OCI-LY3 (cell line): ENCODE measurements at regions not wholly inside any gene's neighbourhood (a gene's known extent, or its start where the extent isn't known, plus 50 kb on each side); places are given as distances from the start of the nearest gene placed in this dataset.

Experiments
- H2AFZ ChIP-seq: fragments of 200-600, 300-600 bp; shearing (Covaris generic); 2 replicates; pipeline ENCODE4 v1.6.0; 2014; ENCODE audit warnings: antibody characterized with exemption, low read depth, low read length
- H3K27ac ChIP-seq: fragments of 200-600, 300-600 bp; sonication (generic); 2 replicates; pipeline ENCODE4 v1.5.1; 2014; ENCODE audit warnings: mild to moderate bottlenecking, low read length, moderate library complexity, mixed read lengths
- H3K27me3 ChIP-seq: fragments of 200-600, 300-600 bp; sonication (generic); 2 replicates; pipeline ENCODE4 v1.6.1; 2014; ENCODE audit warnings: low read depth, low read length, mixed read lengths
- H3K36me3 ChIP-seq: fragments of 200-600, 300-600 bp; sonication (generic); replicated peaks from 2 replicates; pipeline ENCODE3; 2014; ENCODE audit warnings: low read depth, low read length, mixed read lengths
- H3K4me1 ChIP-seq: fragments of 300-600, 200-600 bp; sonication (generic); 2 replicates; pipeline ENCODE4 v1.6.1; 2014; ENCODE audit warnings: low read length, mixed read lengths
- H3K4me2 ChIP-seq: fragments of 200-600, 300-600 bp; sonication (generic); 2 replicates; pipeline ENCODE4 v1.6.1; 2014; ENCODE audit warnings: low read length, mixed read lengths
- H3K4me3 ChIP-seq: fragments of 300-600, 200-600 bp; sonication (generic); 2 replicates; pipeline ENCODE4 v1.5.1; 2014; ENCODE audit warnings: antibody characterized with exemption, mild to moderate bottlenecking, low read length, moderate library complexity
- H3K79me2 ChIP-seq: fragments of 300-600, 200-600 bp; shearing (Covaris generic); 2 replicates; pipeline ENCODE4 v1.6.1; 2014; ENCODE audit warnings: mild to moderate bottlenecking, low read length, mixed read lengths
- H3K9ac ChIP-seq: fragments of 300-600, 200-600 bp; shearing (Covaris generic); 2 replicates; pipeline ENCODE4 v1.6.0; 2014; ENCODE audit warnings: mild to moderate bottlenecking, low read length, moderate library complexity
- H3K9me3 ChIP-seq: fragments of 200-600, 300-600 bp; shearing (Covaris generic); 2 replicates; pipeline ENCODE4 v1.6.1; 2014; ENCODE audit warnings: low read length, mixed read lengths; ENCODE audit not compliant: insufficient read depth
- H4K20me1 ChIP-seq: fragments of 200-600, 300-600 bp; sonication (generic); 2 replicates; pipeline ENCODE4 v1.6.1; 2016; ENCODE audit warnings: low read length, mixed read lengths; ENCODE audit not compliant: insufficient read depth
- CTCF ChIP-seq: fragments of 200-600, 300-600 bp; sonication (generic); IDR thresholded peaks from 2 replicates; pipeline ENCODE4 v1.5.1; 2014; ENCODE audit warnings: antibody characterized with exemption, low read length, low read depth
- EZH2phosphoT487 ChIP-seq: fragments of 200-600 bp; shearing (Covaris generic); IDR thresholded peaks from 2 replicates; pipeline ENCODE4 v1.6.1; 2018; ENCODE audit warnings: antibody characterized with exemption, mixed run types, low read depth

GRCh38 chr5:128649192-128649591 is 111.1 kb upstream of the FBN2 start:
- H3K4me3 ChIP-seq = no peak overlapping the region

GRCh38 chr5:128662997-128663396 is 125.0 kb upstream of the FBN2 start:
- no peak overlapping the region for H3K27ac ChIP-seq
- H3K4me2 ChIP-seq = no peak overlapping the region
- H3K36me3 ChIP-seq = no peaks in the 10 kb centered on the region
- H4K20me1 ChIP-seq = no peaks in the 10 kb centered on the region
- H3K27me3 ChIP-seq = no peaks in the 10 kb centered on the region
- no peak overlapping the region for H3K4me3 ChIP-seq
- no peak overlapping the region for H2AFZ ChIP-seq
- H3K79me2 ChIP-seq = no peaks in the 10 kb centered on the region
- no peak for TF ChIP-seq CTCF
- no peak for TF ChIP-seq EZH2phosphoT487
- H3K4me1 ChIP-seq = no peaks in the 10 kb centered on the region
- H3K9me3 ChIP-seq = no peaks in the 10 kb centered on the region
- H3K9ac ChIP-seq = no peak overlapping the region

More at GRCh38 chr5:128649192-128649591, 111.1 kb upstream of the FBN2 start:
- no peaks in the 10 kb centered on the region for H3K4me1 ChIP-seq
- TF ChIP-seq EZH2phosphoT487 (no peak), CTCF (no peak)
- no peaks in the 10 kb centered on the region for H3K9me3 ChIP-seq
- no peak overlapping the region for H3K27ac ChIP-seq
- H3K4me2 ChIP-seq = no peak overlapping the region
- no peak overlapping the region for H3K9ac ChIP-seq
- H3K27me3 ChIP-seq = no peaks in the 10 kb centered on the region
- no peaks in the 10 kb centered on the region for H4K20me1 ChIP-seq
- no peak overlapping the region for H2AFZ ChIP-seq
- H3K36me3 ChIP-seq = no peaks in the 10 kb centered on the region
- H3K79me2 ChIP-seq = no peaks in the 10 kb centered on the region

GRCh38 chr5:128665747-128666355 is 127.8 kb upstream of the FBN2 start:
- Histone ChIP-seq H2AFZ (no peak overlapping the region), H3K27me3 (no peaks in the 10 kb centered on the region), H3K79me2 (no peaks in the 10 kb centered on the region), H3K36me3 (no peaks in the 10 kb centered on the region), H3K4me1 (no peaks in the 10 kb centered on the region), H3K9ac (no peak overlapping the region), H3K4me3 (no peak overlapping the region), H3K27ac (no peak overlapping the region), H3K4me2 (no peak overlapping the region), H3K9me3 (no peaks in the 10 kb centered on the region), H4K20me1 (no peaks in the 10 kb centered on the region)
- TF ChIP-seq EZH2phosphoT487 = no peak
- no peak for TF ChIP-seq CTCF

GRCh38 chr5:128667152-128667551 is 129.1 kb upstream of the FBN2 start:
- Histone ChIP-seq H3K9ac (no peak overlapping the region), H4K20me1 (no peaks in the 10 kb centered on the region), H3K27me3 (no peaks in the 10 kb centered on the region), H3K4me1 (no peaks in the 10 kb centered on the region), H3K9me3 (no peaks in the 10 kb centered on the region), H2AFZ (no peak overlapping the region), H3K79me2 (no peaks in the 10 kb centered on the region), H3K27ac (no peak overlapping the region), H3K4me2 (no peak overlapping the region), H3K36me3 (no peaks in the 10 kb centered on the region), H3K4me3 (no peak overlapping the region)
- no peak for TF ChIP-seq EZH2phosphoT487
- peak; percentile 46 for TF ChIP-seq CTCF
